Stomach (tissue), 4 donors: ENCODE measurements at regions not wholly inside any gene's neighbourhood (a gene's known extent, or its start where the extent isn't known, plus 50 kb on each side); places are given as distances from the start of the nearest gene placed in this dataset.

Experiments
- CTCF ChIP-seq, 7 experiments: fragments of 450-650 bp in 4 of 7; fragments of 200-600 bp in 3 of 7; sonication (generic) in 3 of 7; IDR thresholded peaks; one replicate each; pipeline ENCODE4 v1.5.1; 2016 to 2019; ENCODE audit warnings: antibody characterized with exemption in 7 of 7, control low read depth in 2 of 7, mild to moderate bottlenecking in 1 of 7
- EP300 ChIP-seq: sonication (generic); formaldehyde crosslinking; IDR thresholded peaks from one replicate; pipeline ENCODE4 v1.6.1; 2017; ENCODE audit warnings: antibody characterized with exemption
- POLR2A ChIP-seq, 4 donors: fragments of 450-650 bp; IDR thresholded peaks; one replicate each; pipeline ENCODE4 v1.6.1; 2016; ENCODE audit warnings: antibody characterized with exemption in 4 of 4, control low read depth in 2 of 4, mild to moderate bottlenecking in 1 of 4, moderate library complexity in 1 of 4
- POLR2AphosphoS5 ChIP-seq, 3 donors: sonication (generic); formaldehyde crosslinking; IDR thresholded peaks; one replicate each; pipeline ENCODE4 v1.6.1; 2016; ENCODE audit warnings: antibody characterized with exemption in 3 of 3

- TF ChIP-seq CTCF (IDR thresholded peaks at IDR 0.05) (no peak), POLR2AphosphoS5 (IDR thresholded peaks at IDR 0.05) (no peak), EP300 (no peak), POLR2A (IDR thresholded peaks at IDR 0.05) (no peak)
These were observed 98.6 kb downstream of the ZIC1 start for GRCh38 chr3:147507638-147508286.
